SK-N-SH (cell line): ENCODE measurements at regions not wholly inside any gene's neighbourhood (a gene's known extent, or its start where the extent isn't known, plus 50 kb on each side); places are given as distances from the start of the nearest gene placed in this dataset.

Source experiments
- CTCF ChIA-PET: fragments of 300-600, 350-600 bp; formaldehyde crosslinking; extraction: SDS; loops from one replicate; lab custom pipeline; 2021; lab: Yijun Ruan, JAX
- POLR2A ChIA-PET: fragments of 350-600 bp; sonication (Branson Sonifier 250); formaldehyde crosslinking; extraction: SDS; loops from one replicate; lab custom pipeline; 2020; ENCODE audit warnings: antibody characterized with exemption, inconsistent platforms; lab: Yijun Ruan, JAX
- DNase-seq: peaks from one replicate; pipeline ENCODE4 v3.0.0; 2012
- H2AFZ ChIP-seq: fragments of 200-600 bp; sonication (generic); 2 replicates; pipeline ENCODE4 v1.8.1; 2016; ENCODE audit warnings: antibody characterized with exemption, mild to moderate bottlenecking, low read depth
- H3F3A ChIP-seq: fragments of 200-600 bp; sonication (generic); replicated peaks from 2 replicates; pipeline ENCODE3; 2016; ENCODE audit warnings: antibody characterized with exemption, mild to moderate bottlenecking; ENCODE audit not compliant: insufficient read depth
- H3K27ac ChIP-seq, 2 experiments: fragments of 200-500 bp in 1 of 2; fragments of 200-600 bp in 1 of 2; sonication (Bioruptor generic) in 1 of 2; sonication (generic), shearing (Covaris generic) in 1 of 2; 2 replicates each; pipeline versions ENCODE4 v1.5.1 to v1.6.1; 2014 to 2016; ENCODE audit warnings: low read depth in 2 of 2, inconsistent platforms in 1 of 2, low read length in 1 of 2, mild to moderate bottlenecking in 1 of 2, mixed read lengths in 1 of 2
- H3K27me3 ChIP-seq: fragments of 200-600 bp; sonication (generic), shearing (Covaris generic); 2 replicates; pipeline ENCODE4 v1.6.1; 2016; ENCODE audit warnings: mixed run types; ENCODE audit not compliant: insufficient read depth
- H3K36me3 ChIP-seq, 2 experiments: fragments of 200-500 bp in 1 of 2; fragments of 200-600 bp in 1 of 2; sonication (Bioruptor generic) in 1 of 2; sonication (generic) in 1 of 2; replicated peaks in 1 of 2; 2 replicates each; pipeline versions ENCODE3 to v1.5.1; 2014 to 2016; ENCODE audit warnings: low read length in 1 of 2, mild to moderate bottlenecking in 1 of 2; ENCODE audit not compliant: insufficient read depth in 2 of 2, control insufficient read depth in 1 of 2
- H3K4me1 ChIP-seq, 2 experiments: fragments of 200-500 bp in 1 of 2; fragments of 200-600 bp in 1 of 2; sonication (Bioruptor generic) in 1 of 2; sonication (generic), shearing (Covaris generic) in 1 of 2; 2 replicates each; pipeline versions ENCODE4 v1.5.1 to v1.6.1; 2014 to 2016; ENCODE audit warnings: low read depth in 1 of 2, low read length in 1 of 2, mixed run types in 1 of 2; ENCODE audit not compliant: insufficient read depth in 2 of 2, control insufficient read depth in 1 of 2
- H3K4me2 ChIP-seq: fragments of 200-600 bp; sonication (generic), shearing (Covaris generic); 2 replicates; pipeline ENCODE4 v1.6.1; 2017; ENCODE audit warnings: mixed run types
- H3K4me3 ChIP-seq, 2 experiments: fragments of 200-500 bp in 1 of 2; fragments of 200-600 bp in 1 of 2; sonication (Bioruptor generic) in 1 of 2; sonication (generic), shearing (Covaris generic) in 1 of 2; 2 replicates each; pipeline versions ENCODE4 v1.5.1 to v1.8.1; 2014 to 2016; ENCODE audit warnings: low read depth in 2 of 2, inconsistent platforms in 1 of 2, low read length in 1 of 2, mild to moderate bottlenecking in 1 of 2, mixed read lengths in 1 of 2, moderate library complexity in 1 of 2
- H3K79me2 ChIP-seq: fragments of 200-600 bp; sonication (generic); 2 replicates; pipeline ENCODE4 v1.8.1; 2017; ENCODE audit warnings: mild to moderate bottlenecking; ENCODE audit not compliant: insufficient read depth
- H3K9ac ChIP-seq: fragments of 200-600 bp; sonication (generic); 2 replicates; pipeline ENCODE4 v1.6.1; 2017; ENCODE audit warnings: mixed run types
- H3K9me2 ChIP-seq: fragments of 200-600 bp; sonication (generic); 2 replicates; pipeline ENCODE4 v1.6.1; 2017; ENCODE audit warnings: mixed run types
- H3K9me3 ChIP-seq: fragments of 200-600 bp; sonication (generic); 2 replicates; pipeline ENCODE4 v1.6.1; 2017; ENCODE audit warnings: mixed run types, mild to moderate bottlenecking, moderate library complexity
- H4K20me1 ChIP-seq: fragments of 200-600 bp; sonication (generic); 2 replicates; pipeline ENCODE4 v1.6.1; 2017; ENCODE audit warnings: mild to moderate bottlenecking, mixed run types; ENCODE audit not compliant: insufficient read depth
- EP300 ChIP-seq, 2 experiments: IDR thresholded peaks; 2 replicates each; pipeline versions ENCODE4 v1.4.0 to v1.6.1; 2012; ENCODE audit warnings: borderline replicate concordance in 1 of 2, low read depth in 1 of 2, low read length in 1 of 2
- FOXJ3 ChIP-seq: sonication (generic); formaldehyde crosslinking; IDR thresholded peaks from 2 replicates; pipeline ENCODE4 v1.5.1; 2020; ENCODE audit warnings: mild to moderate bottlenecking, missing genetic modification reagents
- GATA2 ChIP-seq: sonication (generic); formaldehyde crosslinking; IDR thresholded peaks from 2 replicates; pipeline ENCODE4 v1.5.0; 2020; ENCODE audit warnings: mild to moderate bottlenecking, missing genetic modification reagents
- JUND ChIP-seq: IDR thresholded peaks from 2 replicates; pipeline ENCODE4 v1.4.0; 2012
- NFIC ChIP-seq: IDR thresholded peaks from 2 replicates; pipeline ENCODE4 v1.4.0; 2012; ENCODE audit warnings: borderline replicate concordance
- PBX3 ChIP-seq: IDR thresholded peaks from 2 replicates; pipeline ENCODE4; 2012
- SMC3 ChIP-seq: IDR thresholded peaks from 2 replicates; pipeline ENCODE4 v1.6.1; 2012; ENCODE audit warnings: low read depth, low read length, improper control_type of control experiment
- TEAD4 ChIP-seq: IDR thresholded peaks from 2 replicates; pipeline ENCODE4 v1.4.0; 2012; ENCODE audit warnings: mild to moderate bottlenecking, borderline replicate concordance; ENCODE audit not compliant: insufficient read depth
- YY1 ChIP-seq: IDR thresholded peaks from 2 replicates; pipeline ENCODE4 v1.4.0; 2012; ENCODE audit warnings: low read depth, mild to moderate bottlenecking
- WGBS: methylation state at CpG from one replicate; pipeline ENCODE4 v1.1.6; 2017; ENCODE audit warnings: low lambda C conversion rate; 5-methylcytosine and 5-hydroxymethylcytosine counted together
- TF ChIP-seq, protein P1 (sequence below): IDR thresholded peaks from 2 replicates; pipeline ENCODE4 v1.4.0; 2012; ENCODE audit warnings: low read depth, borderline replicate concordance
- TF ChIP-seq, protein P2 (sequence below): IDR thresholded peaks from 2 replicates; pipeline ENCODE4 v1.4.0; 2012; ENCODE audit warnings: low read depth, borderline replicate concordance
- TF ChIP-seq, protein P3 (sequence below): fragments of 150-350 bp; IDR thresholded peaks from 2 replicates; pipeline ENCODE4 v1.6.1; 2017; ENCODE audit warnings: antibody characterized with exemption, low read length, low read depth, borderline replicate concordance
- TF ChIP-seq, protein P4 (sequence below): fragments of 150-350 bp; IDR thresholded peaks from 2 replicates; pipeline ENCODE4 v1.6.1; 2016; ENCODE audit warnings: mild to moderate bottlenecking, low read depth, low read length

DNA sequence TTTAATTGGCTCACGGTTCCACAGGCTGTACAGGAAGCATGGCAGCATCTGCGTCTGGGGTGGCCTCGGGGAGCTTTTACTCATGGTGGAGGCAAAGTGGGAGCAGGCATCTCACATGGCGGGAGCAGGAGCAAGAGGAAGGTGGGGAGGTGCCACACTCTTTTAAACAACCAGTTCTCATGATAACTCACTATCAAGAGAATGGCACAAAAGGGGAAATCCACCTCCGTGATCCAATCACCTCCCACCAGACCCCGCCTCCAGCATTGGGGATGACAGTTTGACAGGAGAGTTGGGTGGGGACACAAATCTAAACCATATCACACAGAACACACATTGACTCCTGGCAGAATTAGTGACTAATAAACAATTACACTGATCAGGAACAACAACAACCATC lies 68.6 kb upstream of the ACKR3 start:
- no peak overlapping the region for H2AFZ ChIP-seq
- H3K4me2 ChIP-seq = no peak overlapping the region
- H3K27ac ChIP-seq = no peak overlapping the region
- H3K79me2 ChIP-seq = no peaks in the 10 kb centered on the region
- ChIA-PET CTCF (no interaction called here), POLR2A (no interaction called here)
- no peaks in the 10 kb centered on the region for H3F3A ChIP-seq
- H3K4me1 ChIP-seq = no peaks in the 10 kb centered on the region
- TF ChIP-seq TEAD4 = no peak
- no peak for TF ChIP-seq JUND
- no peak for TF ChIP-seq YY1
- no peak for TF ChIP-seq PBX3
- TF ChIP-seq, protein P1, sequence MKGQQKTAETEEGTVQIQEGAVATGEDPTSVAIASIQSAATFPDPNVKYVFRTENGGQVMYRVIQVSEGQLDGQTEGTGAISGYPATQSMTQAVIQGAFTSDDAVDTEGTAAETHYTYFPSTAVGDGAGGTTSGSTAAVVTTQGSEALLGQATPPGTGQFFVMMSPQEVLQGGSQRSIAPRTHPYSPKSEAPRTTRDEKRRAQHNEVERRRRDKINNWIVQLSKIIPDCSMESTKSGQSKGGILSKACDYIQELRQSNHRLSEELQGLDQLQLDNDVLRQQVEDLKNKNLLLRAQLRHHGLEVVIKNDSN = no peak
- TF ChIP-seq, protein P2, sequence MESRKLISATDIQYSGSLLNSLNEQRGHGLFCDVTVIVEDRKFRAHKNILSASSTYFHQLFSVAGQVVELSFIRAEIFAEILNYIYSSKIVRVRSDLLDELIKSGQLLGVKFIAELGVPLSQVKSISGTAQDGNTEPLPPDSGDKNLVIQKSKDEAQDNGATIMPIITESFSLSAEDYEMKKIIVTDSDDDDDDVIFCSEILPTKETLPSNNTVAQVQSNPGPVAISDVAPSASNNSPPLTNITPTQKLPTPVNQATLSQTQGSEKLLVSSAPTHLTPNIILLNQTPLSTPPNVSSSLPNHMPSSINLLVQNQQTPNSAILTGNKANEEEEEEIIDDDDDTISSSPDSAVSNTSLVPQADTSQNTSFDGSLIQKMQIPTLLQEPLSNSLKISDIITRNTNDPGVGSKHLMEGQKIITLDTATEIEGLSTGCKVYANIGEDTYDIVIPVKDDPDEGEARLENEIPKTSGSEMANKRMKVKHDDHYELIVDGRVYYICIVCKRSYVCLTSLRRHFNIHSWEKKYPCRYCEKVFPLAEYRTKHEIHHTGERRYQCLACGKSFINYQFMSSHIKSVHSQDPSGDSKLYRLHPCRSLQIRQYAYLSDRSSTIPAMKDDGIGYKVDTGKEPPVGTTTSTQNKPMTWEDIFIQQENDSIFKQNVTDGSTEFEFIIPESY = no peak
- TF ChIP-seq, protein P3, sequence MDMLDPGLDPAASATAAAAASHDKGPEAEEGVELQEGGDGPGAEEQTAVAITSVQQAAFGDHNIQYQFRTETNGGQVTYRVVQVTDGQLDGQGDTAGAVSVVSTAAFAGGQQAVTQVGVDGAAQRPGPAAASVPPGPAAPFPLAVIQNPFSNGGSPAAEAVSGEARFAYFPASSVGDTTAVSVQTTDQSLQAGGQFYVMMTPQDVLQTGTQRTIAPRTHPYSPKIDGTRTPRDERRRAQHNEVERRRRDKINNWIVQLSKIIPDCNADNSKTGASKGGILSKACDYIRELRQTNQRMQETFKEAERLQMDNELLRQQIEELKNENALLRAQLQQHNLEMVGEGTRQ = no peak
- TF ChIP-seq FOXJ3 = no peak
- TF ChIP-seq, all 33 proteins: peak for 0
- no peak for DNase-seq
- Histone ChIP-seq H4K20me1 (no peaks in the 10 kb centered on the region), H3K9ac (no peak overlapping the region), H3K9me3 (no peaks in the 10 kb centered on the region), H3K4me3 (no peak overlapping the region), H3K27me3 (no peaks in the 10 kb centered on the region), H3K36me3 (no peaks in the 10 kb centered on the region), H3K9me2 (no peaks in the 10 kb centered on the region)
- 68% methylated on average over 6 of the region's 6 CpGs for WGBS

- H3K9me2 ChIP-seq = no peaks in the 10 kb centered on the region
- TF ChIP-seq, protein P3 = no peak
- no peak for TF ChIP-seq GATA2 (CRISPR knock-in tag)
- no peak for TF ChIP-seq SMC3
- no peak for TF ChIP-seq EP300 (IDR thresholded peaks at IDR 0.05; ENCODE audit: borderline replicate concordance in 1 of 2, low read depth in 1 of 2, low read length in 1 of 2)
- TF ChIP-seq, protein P2 = no peak
- TF ChIP-seq, protein P4, sequence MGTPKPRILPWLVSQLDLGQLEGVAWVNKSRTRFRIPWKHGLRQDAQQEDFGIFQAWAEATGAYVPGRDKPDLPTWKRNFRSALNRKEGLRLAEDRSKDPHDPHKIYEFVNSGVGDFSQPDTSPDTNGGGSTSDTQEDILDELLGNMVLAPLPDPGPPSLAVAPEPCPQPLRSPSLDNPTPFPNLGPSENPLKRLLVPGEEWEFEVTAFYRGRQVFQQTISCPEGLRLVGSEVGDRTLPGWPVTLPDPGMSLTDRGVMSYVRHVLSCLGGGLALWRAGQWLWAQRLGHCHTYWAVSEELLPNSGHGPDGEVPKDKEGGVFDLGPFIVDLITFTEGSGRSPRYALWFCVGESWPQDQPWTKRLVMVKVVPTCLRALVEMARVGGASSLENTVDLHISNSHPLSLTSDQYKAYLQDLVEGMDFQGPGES = no peak
- TF ChIP-seq NFIC = no peak
- TF ChIP-seq, all 33 proteins: peak for 0
- no peak for DNase-seq
- Histone ChIP-seq H4K20me1 (no peaks in the 10 kb centered on the region), H3F3A (no peaks in the 10 kb centered on the region), H3K79me2 (no peaks in the 10 kb centered on the region), H2AFZ (no peak overlapping the region), H3K9me3 (no peaks in the 10 kb centered on the region), H3K4me2 (no peak overlapping the region), H3K36me3 (no peaks in the 10 kb centered on the region), H3K4me3 (no peak overlapping the region), H3K9ac (no peak overlapping the region), H3K4me1 (no peaks in the 10 kb centered on the region), H3K27me3 (no peaks in the 10 kb centered on the region), H3K27ac (no peak overlapping the region)
- CTCF ChIA-PET = no interaction called here
- WGBS = 58% methylated on average over 4 of the region's 4 CpGs
- POLR2A ChIA-PET = no interaction called here
Observed at GRCh38 chr2:236501531-236501930, 68.1 kb upstream of the ACKR3 start.
